ENCODE measurements at regions not wholly inside any gene's neighbourhood (a gene's known extent, or its start where the extent isn't known, plus 50 kb on each side); places are given as distances from the start of the nearest gene placed in this dataset.

GRCh38 chr6:137756788-137757187 lies 110.3 kb upstream of the TNFAIP3 start:
- WGBS (ENCODE audit: insufficient coverage, insufficient replicate concordance, low lambda C conversion rate, missing lambda C conversion rate), result 100% methylated on average over 3 of the region's 3 CpGs
- Histone ChIP-seq H3K79me2 (ENCODE audit: control insufficient read depth, insufficient read depth, low read length) (no peaks in the 10 kb centered on the region), H3K27ac (ENCODE audit: control insufficient read depth, insufficient read depth) (no peak overlapping the region), H3K4me2 (ENCODE audit: control insufficient read depth, insufficient read depth) (no peak overlapping the region), H3K36me3 (ENCODE audit: control insufficient read depth in 2 of 2, insufficient read depth in 2 of 2, low read length in 1 of 2) (no peaks in the 10 kb centered on the region), H3K9ac (ENCODE audit: control insufficient read depth, insufficient read depth, low read length) (no peak overlapping the region), H3K27me3 (replicated peaks in 1 of 2; ENCODE audit: control insufficient read depth in 2 of 2, insufficient read depth in 2 of 2, low read length in 1 of 2) (no peaks in the 10 kb centered on the region), H4K20me1 (ENCODE audit: control insufficient read depth, insufficient read depth) (no peaks in the 10 kb centered on the region), H2AFZ (ENCODE audit: control insufficient read depth, low read depth, low read length) (no peak overlapping the region), H3K9me3 (replicated peaks; ENCODE audit: control insufficient read depth, insufficient read depth, low read length) (no peaks in the 10 kb centered on the region; the same call in 2 of the 3 replicates), H3K4me3 (no peak overlapping the region), H3K4me1 (ENCODE audit: control insufficient read depth, insufficient read depth, low read length) (peaks cover 41% of the 10 kb centered on the region)
- intact Hi-C loops (cut with micrococcal nuclease; ENCODE audit: unreplicated experiment), result no loop called here
- FAIRE-seq (no peak), DNase-seq (ENCODE audit: low read depth, low spot score) (no peak), ATAC-seq (no peak)
- SMC1A ChIA-PET (ENCODE audit: uncharacterized antibody, unreplicated experiment), result interaction anchor here (0.7 to 6.0 kb wide), 11 partner anchors 9 to 152 kb away, joined by 3 to 55 read pairs (median 5); no protein-coding TSS in a partner anchor
- POLR2A ChIA-PET, result interaction anchor here (0.6 to 4.2 kb wide), 3 partner anchors 11 to 40 kb away, joined by 3 to 16 read pairs (median 3); no protein-coding TSS in a partner anchor
- CTCF ChIA-PET, result interaction anchor here (1.5 kb wide), 1 partner anchor 183 kb away, joined by 5 read pairs; no protein-coding TSS in a partner anchor
- no TSS peak for BruUV-seq (replicated peaks)
- RAD21 ChIA-PET (ENCODE audit: unreplicated experiment), result interaction anchor here (0.6 to 0.7 kb wide), 2 partner anchors 31 to 103 kb away, joined by 3 read pairs; no protein-coding TSS in a partner anchor
- in situ Hi-C loops (cut with MboI), result no loop called here
- TF ChIP-seq PBX3 (IDR thresholded peaks at IDR 0.05; ENCODE audit: insufficient replicate concordance, low read depth, low read length), result no peak
- TF ChIP-seq, protein P1, sequence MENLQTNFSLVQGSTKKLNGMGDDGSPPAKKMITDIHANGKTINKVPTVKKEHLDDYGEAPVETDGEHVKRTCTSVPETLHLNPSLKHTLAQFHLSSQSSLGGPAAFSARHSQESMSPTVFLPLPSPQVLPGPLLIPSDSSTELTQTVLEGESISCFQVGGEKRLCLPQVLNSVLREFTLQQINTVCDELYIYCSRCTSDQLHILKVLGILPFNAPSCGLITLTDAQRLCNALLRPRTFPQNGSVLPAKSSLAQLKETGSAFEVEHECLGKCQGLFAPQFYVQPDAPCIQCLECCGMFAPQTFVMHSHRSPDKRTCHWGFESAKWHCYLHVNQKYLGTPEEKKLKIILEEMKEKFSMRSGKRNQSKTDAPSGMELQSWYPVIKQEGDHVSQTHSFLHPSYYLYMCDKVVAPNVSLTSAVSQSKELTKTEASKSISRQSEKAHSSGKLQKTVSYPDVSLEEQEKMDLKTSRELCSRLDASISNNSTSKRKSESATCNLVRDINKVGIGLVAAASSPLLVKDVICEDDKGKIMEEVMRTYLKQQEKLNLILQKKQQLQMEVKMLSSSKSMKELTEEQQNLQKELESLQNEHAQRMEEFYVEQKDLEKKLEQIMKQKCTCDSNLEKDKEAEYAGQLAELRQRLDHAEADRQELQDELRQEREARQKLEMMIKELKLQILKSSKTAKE (IDR thresholded peaks at IDR 0.05; ENCODE audit: low read depth, poor library complexity, severe bottlenecking), result no peak
- TF ChIP-seq NFYA (IDR thresholded peaks at IDR 0.05; ENCODE audit: borderline replicate concordance, low read depth, low read length), result no peak
- TF ChIP-seq SMAD1 (IDR thresholded peaks at IDR 0.05; ENCODE audit: low read depth, partially characterized antibody), result no peak
- TF ChIP-seq, protein P2, sequence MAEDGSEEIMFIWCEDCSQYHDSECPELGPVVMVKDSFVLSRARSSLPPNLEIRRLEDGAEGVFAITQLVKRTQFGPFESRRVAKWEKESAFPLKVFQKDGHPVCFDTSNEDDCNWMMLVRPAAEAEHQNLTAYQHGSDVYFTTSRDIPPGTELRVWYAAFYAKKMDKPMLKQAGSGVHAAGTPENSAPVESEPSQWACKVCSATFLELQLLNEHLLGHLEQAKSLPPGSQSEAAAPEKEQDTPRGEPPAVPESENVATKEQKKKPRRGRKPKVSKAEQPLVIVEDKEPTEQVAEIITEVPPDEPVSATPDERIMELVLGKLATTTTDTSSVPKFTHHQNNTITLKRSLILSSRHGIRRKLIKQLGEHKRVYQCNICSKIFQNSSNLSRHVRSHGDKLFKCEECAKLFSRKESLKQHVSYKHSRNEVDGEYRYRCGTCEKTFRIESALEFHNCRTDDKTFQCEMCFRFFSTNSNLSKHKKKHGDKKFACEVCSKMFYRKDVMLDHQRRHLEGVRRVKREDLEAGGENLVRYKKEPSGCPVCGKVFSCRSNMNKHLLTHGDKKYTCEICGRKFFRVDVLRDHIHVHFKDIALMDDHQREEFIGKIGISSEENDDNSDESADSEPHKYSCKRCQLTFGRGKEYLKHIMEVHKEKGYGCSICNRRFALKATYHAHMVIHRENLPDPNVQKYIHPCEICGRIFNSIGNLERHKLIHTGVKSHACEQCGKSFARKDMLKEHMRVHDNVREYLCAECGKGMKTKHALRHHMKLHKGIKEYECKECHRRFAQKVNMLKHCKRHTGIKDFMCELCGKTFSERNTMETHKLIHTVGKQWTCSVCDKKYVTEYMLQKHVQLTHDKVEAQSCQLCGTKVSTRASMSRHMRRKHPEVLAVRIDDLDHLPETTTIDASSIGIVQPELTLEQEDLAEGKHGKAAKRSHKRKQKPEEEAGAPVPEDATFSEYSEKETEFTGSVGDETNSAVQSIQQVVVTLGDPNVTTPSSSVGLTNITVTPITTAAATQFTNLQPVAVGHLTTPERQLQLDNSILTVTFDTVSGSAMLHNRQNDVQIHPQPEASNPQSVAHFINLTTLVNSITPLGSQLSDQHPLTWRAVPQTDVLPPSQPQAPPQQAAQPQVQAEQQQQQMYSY (CRISPR knock-in tag; IDR thresholded peaks at IDR 0.05), result no peak
- TF ChIP-seq E2F4 (IDR thresholded peaks at IDR 0.05; ENCODE audit: low read depth, low read length), result no peak
- TF ChIP-seq CEBPB (IDR thresholded peaks at IDR 0.05; ENCODE audit: borderline replicate concordance in 1 of 2, low read depth in 2 of 2, low read length in 2 of 2), result no peak
- no peak for TF ChIP-seq ASH2L (IDR thresholded peaks at IDR 0.05; ENCODE audit: borderline replicate concordance, low read depth)
- no peak for TF ChIP-seq MAX (IDR thresholded peaks at IDR 0.05; ENCODE audit: low read depth, low read length)
